ENCODE measurements at regions not wholly inside any gene's neighbourhood (a gene's known extent, or its start where the extent isn't known, plus 50 kb on each side); places are given as distances from the start of the nearest gene placed in this dataset.

- Histone ChIP-seq H3K36me3 (no peaks in the 10 kb centered on the region), H3K27me3 (no peaks in the 10 kb centered on the region), H3K4me3 (ENCODE audit: low read depth, low read length) (no peak overlapping the region), H3K4me1 (no peaks in the 10 kb centered on the region), H3K9me3 (no peaks in the 10 kb centered on the region)
- TF ChIP-seq CTCF (IDR thresholded peaks at IDR 0.05; ENCODE audit: low read depth, low read length) = no peak
- DNase-seq = no peak
Observed at GRCh38 chr3:95655363-95655986, 1158.9 kb upstream of the EPHA6 start.

- no peak for DNase-seq
- TF ChIP-seq CTCF (IDR thresholded peaks at IDR 0.05; ENCODE audit: low read depth, low read length) = no peak
Observed at GRCh38 chr3:95670765-95671164, 1143.6 kb upstream of the EPHA6 start.

GRCh38 chr3:95673215-95673614 lies 1141.2 kb upstream of the EPHA6 start:
- Histone ChIP-seq H3K4me1 (peaks cover 3% of the 10 kb centered on the region), H3K27me3 (no peaks in the 10 kb centered on the region), H3K36me3 (no peaks in the 10 kb centered on the region), H3K4me3 (ENCODE audit: low read depth, low read length) (no peak overlapping the region), H3K9me3 (no peaks in the 10 kb centered on the region)
- TF ChIP-seq CTCF (IDR thresholded peaks at IDR 0.05; ENCODE audit: low read depth, low read length) = no peak
- DNase-seq = no peak

More at GRCh38 chr3:95670765-95671164, 1143.6 kb upstream of the EPHA6 start:
- no peaks in the 10 kb centered on the region for H3K36me3 ChIP-seq
- no peaks in the 10 kb centered on the region for H3K4me1 ChIP-seq
- H3K27me3 ChIP-seq = no peaks in the 10 kb centered on the region
- no peak overlapping the region for H3K4me3 ChIP-seq (ENCODE audit: low read depth, low read length)
- H3K9me3 ChIP-seq = no peaks in the 10 kb centered on the region

GRCh38 chr3:95705786-95706418 lies 1108.5 kb upstream of the EPHA6 start:
- H3K27me3 ChIP-seq = no peaks in the 10 kb centered on the region
- TF ChIP-seq CTCF (IDR thresholded peaks at IDR 0.05; ENCODE audit: low read depth, low read length) = no peak
- H3K4me1 ChIP-seq = no peaks in the 10 kb centered on the region
- DNase-seq = no peak
- no peak overlapping the region for H3K4me3 ChIP-seq (ENCODE audit: low read depth, low read length)
- no peaks in the 10 kb centered on the region for H3K9me3 ChIP-seq
- no peaks in the 10 kb centered on the region for H3K36me3 ChIP-seq

DNA sequence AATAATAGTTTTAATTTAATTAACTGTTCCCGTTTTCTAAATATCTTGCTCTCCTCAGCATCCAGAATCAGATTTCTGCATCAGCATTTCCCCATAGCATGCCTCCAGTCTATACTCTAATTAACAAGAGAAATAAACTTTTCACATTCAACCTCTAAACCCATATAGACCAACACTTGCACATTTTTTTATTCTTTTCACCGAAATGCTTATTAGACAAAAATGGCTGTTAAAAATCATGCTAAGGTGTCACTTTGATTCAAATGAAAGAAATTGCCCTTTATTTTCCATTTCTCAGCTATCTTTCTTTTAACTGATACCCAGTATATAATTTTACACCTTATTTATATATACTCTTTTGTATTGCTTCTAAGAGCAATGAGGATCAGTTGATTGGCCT lies 1107.1 kb upstream of the EPHA6 start:
- DNase-seq = no peak
- no peak overlapping the region for H3K4me3 ChIP-seq (ENCODE audit: low read depth, low read length)
- H3K4me1 ChIP-seq = no peaks in the 10 kb centered on the region
- no peak for TF ChIP-seq CTCF (IDR thresholded peaks at IDR 0.05; ENCODE audit: low read depth, low read length)
- H3K36me3 ChIP-seq = no peaks in the 10 kb centered on the region
- H3K9me3 ChIP-seq = no peaks in the 10 kb centered on the region
- H3K27me3 ChIP-seq = no peaks in the 10 kb centered on the region

- DNase-seq = no peak
- no peak for TF ChIP-seq CTCF (IDR thresholded peaks at IDR 0.05; ENCODE audit: low read depth, low read length)
- Histone ChIP-seq H3K36me3 (no peaks in the 10 kb centered on the region), H3K4me1 (no peaks in the 10 kb centered on the region), H3K9me3 (no peaks in the 10 kb centered on the region), H3K27me3 (no peaks in the 10 kb centered on the region), H3K4me3 (ENCODE audit: low read depth, low read length) (no peak overlapping the region)
Observed at GRCh38 chr3:95710684-95711083, 1103.7 kb upstream of the EPHA6 start.
